ENCODE measurements at regions not wholly inside any gene's neighbourhood (a gene's known extent, or its start where the extent isn't known, plus 50 kb on each side); places are given as distances from the start of the nearest gene placed in this dataset.

DNA sequence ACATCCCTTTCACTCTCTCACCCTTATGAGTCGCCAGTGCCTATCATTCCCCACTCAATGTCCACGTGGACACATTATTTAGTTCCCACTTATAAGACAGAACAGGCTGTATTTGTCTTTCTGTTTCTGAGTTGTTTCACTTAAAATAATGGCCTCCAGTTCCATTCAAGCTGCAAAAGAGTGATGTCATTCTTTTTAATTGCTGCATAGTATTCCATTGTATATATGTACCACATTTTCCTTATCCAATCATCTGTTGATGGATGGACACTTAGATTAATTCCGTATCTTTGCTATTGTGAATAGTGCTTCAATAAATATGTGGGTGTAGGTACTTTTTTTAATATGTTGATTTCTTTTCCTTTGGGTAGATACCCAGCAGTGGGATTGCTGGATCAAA lies 79.1 kb downstream of the ZNF365 start:
- Histone ChIP-seq H3K27ac (no peak overlapping the region), H3K4me3 (no peak overlapping the region), H3K9me3 (ENCODE audit: low read depth, low read length) (no peaks in the 10 kb centered on the region), H3K9ac (ENCODE audit: insufficient read length) (no peak overlapping the region), H3K36me3 (ENCODE audit: insufficient read depth, low read length) (no peaks in the 10 kb centered on the region)
- no peak for DNase-seq (ENCODE audit: low read depth, low spot score)
- TF ChIP-seq POLR2AphosphoS5 (IDR thresholded peaks at IDR 0.05; ENCODE audit: borderline replicate concordance, low read depth, low read length) (no peak), FOXP2 (optimal IDR thresholded peaks at IDR 0.05; ENCODE audit: control extremely low read depth, extremely low read length, insufficient read depth) (no peak), EZH2 (IDR thresholded peaks at IDR 0.05) (no peak)

DNA sequence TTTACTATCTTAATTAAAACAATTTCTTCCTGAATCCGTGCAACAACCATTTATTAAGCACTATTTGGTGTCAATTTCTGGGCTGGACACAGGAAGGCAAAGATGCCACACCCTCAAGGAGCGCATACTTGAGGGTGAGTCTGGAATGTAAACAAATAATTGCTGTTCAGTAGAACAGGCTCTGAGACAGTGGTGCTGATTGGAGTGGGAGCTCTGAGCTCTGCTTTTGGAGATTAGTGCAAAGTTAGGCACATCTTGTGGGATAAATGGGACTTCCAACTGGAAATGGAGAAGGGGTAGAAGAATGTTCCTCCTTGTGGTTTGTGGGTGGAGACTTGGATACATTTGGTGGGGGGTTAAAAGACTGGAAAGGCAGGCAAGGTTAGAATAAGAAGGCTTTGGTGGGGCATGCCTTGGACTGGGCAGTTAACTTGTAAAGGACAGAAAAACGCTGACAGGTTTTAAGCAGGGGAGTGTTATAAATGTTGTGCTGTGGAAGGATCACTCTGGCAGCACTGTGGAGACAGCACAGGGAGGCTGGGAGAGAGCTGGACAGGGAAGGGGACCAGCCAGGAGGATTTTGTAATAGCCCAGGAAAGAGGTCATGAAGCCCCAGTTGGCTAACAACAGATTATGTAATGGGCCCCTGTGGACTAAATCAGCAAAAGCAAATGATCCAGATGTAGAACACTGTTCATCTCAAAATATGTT lies 80.7 kb downstream of the ZNF365 start:
- no peak overlapping the region for H3K4me3 ChIP-seq
- H3K36me3 ChIP-seq (ENCODE audit: insufficient read depth, low read length) = no peaks in the 10 kb centered on the region
- TF ChIP-seq FOXP2 (optimal IDR thresholded peaks at IDR 0.05; ENCODE audit: control extremely low read depth, extremely low read length, insufficient read depth) (no peak), POLR2AphosphoS5 (IDR thresholded peaks at IDR 0.05; ENCODE audit: borderline replicate concordance, low read depth, low read length) (no peak), EZH2 (IDR thresholded peaks at IDR 0.05) (no peak)
- DNase-seq (ENCODE audit: low read depth, low spot score) = no peak
- H3K27ac ChIP-seq = no peak overlapping the region
- no peaks in the 10 kb centered on the region for H3K9me3 ChIP-seq (ENCODE audit: low read depth, low read length)
- no peak overlapping the region for H3K9ac ChIP-seq (ENCODE audit: insufficient read length)

DNA sequence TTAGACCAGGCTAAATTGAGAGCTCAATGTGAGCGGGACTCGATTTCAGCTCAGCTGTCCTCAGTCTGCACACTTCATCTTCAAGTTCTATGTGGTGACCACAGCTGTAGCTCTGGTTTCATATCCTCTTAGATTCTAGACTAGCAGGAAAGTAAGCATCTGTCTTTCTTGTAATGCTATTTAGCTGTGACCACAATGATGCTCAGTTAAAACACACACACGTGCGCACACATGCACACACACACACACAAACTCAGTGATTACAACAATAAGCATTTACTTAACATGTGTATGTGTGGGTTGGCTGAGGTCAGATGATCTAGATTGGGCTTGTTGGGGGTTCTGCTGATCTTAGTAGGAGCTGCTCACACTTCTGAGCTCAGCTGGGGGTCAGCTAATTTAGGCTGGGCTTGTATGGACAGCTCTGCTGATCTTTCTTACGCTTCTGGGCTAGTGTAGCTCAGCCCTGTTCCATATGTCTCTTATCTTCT lies 82.5 kb downstream of the ZNF365 start:
- Histone ChIP-seq H3K36me3 (ENCODE audit: insufficient read depth, low read length) (no peaks in the 10 kb centered on the region), H3K9ac (ENCODE audit: insufficient read length) (no peak overlapping the region), H3K27ac (no peak overlapping the region), H3K4me3 (no peak overlapping the region), H3K9me3 (ENCODE audit: low read depth, low read length) (no peaks in the 10 kb centered on the region)
- DNase-seq (ENCODE audit: low read depth, low spot score) = no peak
- TF ChIP-seq POLR2AphosphoS5 (IDR thresholded peaks at IDR 0.05; ENCODE audit: borderline replicate concordance, low read depth, low read length) (no peak), EZH2 (IDR thresholded peaks at IDR 0.05) (no peak), FOXP2 (optimal IDR thresholded peaks at IDR 0.05; ENCODE audit: control extremely low read depth, extremely low read length, insufficient read depth) (no peak)

DNA sequence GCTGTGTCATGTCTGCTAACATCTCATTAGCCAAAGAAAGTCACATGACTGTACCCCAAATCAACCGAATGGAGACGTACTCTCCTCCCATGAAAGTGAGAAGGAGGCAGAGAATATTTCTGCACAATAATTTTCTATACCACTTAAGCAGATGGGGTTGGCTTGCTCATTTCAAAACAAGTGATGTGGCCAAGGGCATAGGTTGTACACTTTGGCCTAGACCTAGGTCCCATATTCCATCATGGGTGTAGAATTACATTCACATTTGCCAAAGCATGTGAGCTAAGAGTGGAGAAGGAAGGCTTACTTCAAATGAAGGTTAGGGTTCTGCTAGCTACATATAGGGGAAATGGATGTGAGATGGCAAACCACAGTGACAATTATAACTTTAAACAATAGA lies 83.0 kb downstream of the ZNF365 start:
- DNase-seq (ENCODE audit: low read depth, low spot score) = no peak
- no peak overlapping the region for H3K27ac ChIP-seq
- no peak for TF ChIP-seq EZH2 (IDR thresholded peaks at IDR 0.05)
- no peak for TF ChIP-seq POLR2AphosphoS5 (IDR thresholded peaks at IDR 0.05; ENCODE audit: borderline replicate concordance, low read depth, low read length)
- H3K9me3 ChIP-seq (ENCODE audit: low read depth, low read length) = no peaks in the 10 kb centered on the region
- H3K4me3 ChIP-seq = no peak overlapping the region
- no peaks in the 10 kb centered on the region for H3K36me3 ChIP-seq (ENCODE audit: insufficient read depth, low read length)
- no peak overlapping the region for H3K9ac ChIP-seq (ENCODE audit: insufficient read length)

DNA sequence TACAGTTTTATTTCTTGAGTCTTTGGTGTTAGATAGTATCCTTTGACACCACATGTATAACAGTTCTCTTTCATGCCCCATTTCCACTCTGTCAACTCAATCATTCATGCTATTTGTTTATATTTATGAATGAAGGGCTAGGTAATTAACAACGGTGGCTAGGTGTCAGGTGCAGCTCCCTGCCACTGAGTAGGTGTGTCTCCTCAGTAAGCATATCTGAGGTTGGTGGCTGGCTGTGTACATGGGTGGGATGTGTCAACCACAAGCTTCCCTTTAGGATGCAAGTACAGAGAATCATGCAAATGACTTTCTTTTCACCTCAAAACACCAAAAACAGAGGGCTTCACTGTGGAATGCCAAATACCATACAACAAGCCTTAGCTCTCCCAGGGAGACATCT lies 83.4 kb downstream of the ZNF365 start:
- TF ChIP-seq FOXP2 (optimal IDR thresholded peaks at IDR 0.05; ENCODE audit: control extremely low read depth, extremely low read length, insufficient read depth) = no peak
- TF ChIP-seq POLR2AphosphoS5 (IDR thresholded peaks at IDR 0.05; ENCODE audit: borderline replicate concordance, low read depth, low read length) = no peak
- no peak for TF ChIP-seq EZH2 (IDR thresholded peaks at IDR 0.05)
- H3K36me3 ChIP-seq (ENCODE audit: insufficient read depth, low read length) = no peaks in the 10 kb centered on the region
- H3K4me3 ChIP-seq = no peak overlapping the region
- DNase-seq (ENCODE audit: low read depth, low spot score) = no peak
- no peak overlapping the region for H3K9ac ChIP-seq (ENCODE audit: insufficient read length)
- H3K9me3 ChIP-seq (ENCODE audit: low read depth, low read length) = no peaks in the 10 kb centered on the region
- H3K27ac ChIP-seq = no peak overlapping the region

DNA sequence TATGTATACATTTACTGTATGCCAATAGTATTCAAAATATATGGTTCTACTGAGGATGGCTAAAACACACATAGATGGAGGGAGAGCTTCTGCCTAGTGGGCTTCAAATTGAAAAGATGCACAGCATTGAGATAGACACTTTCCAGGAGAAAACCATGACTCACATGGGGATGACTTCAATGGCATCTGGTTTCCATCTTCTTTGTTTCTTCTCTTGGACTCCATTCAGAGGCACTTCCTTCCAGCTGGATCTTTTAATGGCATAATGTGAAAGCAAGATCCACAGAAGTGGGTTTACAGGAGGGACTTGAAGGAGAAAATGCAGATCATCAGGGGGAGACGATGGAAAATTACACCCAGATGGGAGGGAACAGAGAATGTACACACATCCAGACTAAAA lies 84.9 kb downstream of the ZNF365 start:
- no peak for DNase-seq (ENCODE audit: low read depth, low spot score)
- Histone ChIP-seq H3K36me3 (ENCODE audit: insufficient read depth, low read length) (no peaks in the 10 kb centered on the region), H3K27ac (no peak overlapping the region), H3K9ac (ENCODE audit: insufficient read length) (no peak overlapping the region), H3K9me3 (ENCODE audit: low read depth, low read length) (no peaks in the 10 kb centered on the region), H3K4me3 (no peak overlapping the region)
- TF ChIP-seq EZH2 (IDR thresholded peaks at IDR 0.05) = no peak
- TF ChIP-seq FOXP2 (optimal IDR thresholded peaks at IDR 0.05; ENCODE audit: control extremely low read depth, extremely low read length, insufficient read depth) = no peak
- TF ChIP-seq POLR2AphosphoS5 (IDR thresholded peaks at IDR 0.05; ENCODE audit: borderline replicate concordance, low read depth, low read length) = no peak

DNA sequence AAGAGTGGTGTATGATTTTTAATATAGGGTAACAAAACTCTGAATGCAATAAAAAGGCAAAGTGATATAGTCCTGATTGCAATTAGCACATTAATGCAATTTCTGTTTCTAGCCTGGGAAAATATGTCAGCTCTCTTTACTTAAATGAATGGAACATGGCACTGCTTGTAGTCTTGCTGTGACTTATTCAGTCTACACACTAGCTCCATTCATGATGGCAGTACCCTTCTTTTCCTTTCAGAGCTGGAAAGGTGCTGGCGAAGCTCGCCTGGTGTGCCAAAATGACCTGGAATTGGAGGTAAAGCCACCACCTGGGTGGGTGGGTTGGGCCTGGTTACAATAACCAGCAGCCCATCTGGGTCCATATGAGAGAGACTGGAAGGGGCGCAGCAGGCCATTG lies 85.3 kb downstream of the ZNF365 start:
- Histone ChIP-seq H3K9ac (ENCODE audit: insufficient read length) (no peak overlapping the region), H3K36me3 (ENCODE audit: insufficient read depth, low read length) (no peaks in the 10 kb centered on the region), H3K9me3 (ENCODE audit: low read depth, low read length) (no peaks in the 10 kb centered on the region), H3K4me3 (no peak overlapping the region), H3K27ac (no peak overlapping the region)
- TF ChIP-seq EZH2 (IDR thresholded peaks at IDR 0.05) (no peak), POLR2AphosphoS5 (IDR thresholded peaks at IDR 0.05; ENCODE audit: borderline replicate concordance, low read depth, low read length) (no peak), FOXP2 (optimal IDR thresholded peaks at IDR 0.05; ENCODE audit: control extremely low read depth, extremely low read length, insufficient read depth) (no peak)
- DNase-seq (ENCODE audit: low read depth, low spot score) = no peak

DNA sequence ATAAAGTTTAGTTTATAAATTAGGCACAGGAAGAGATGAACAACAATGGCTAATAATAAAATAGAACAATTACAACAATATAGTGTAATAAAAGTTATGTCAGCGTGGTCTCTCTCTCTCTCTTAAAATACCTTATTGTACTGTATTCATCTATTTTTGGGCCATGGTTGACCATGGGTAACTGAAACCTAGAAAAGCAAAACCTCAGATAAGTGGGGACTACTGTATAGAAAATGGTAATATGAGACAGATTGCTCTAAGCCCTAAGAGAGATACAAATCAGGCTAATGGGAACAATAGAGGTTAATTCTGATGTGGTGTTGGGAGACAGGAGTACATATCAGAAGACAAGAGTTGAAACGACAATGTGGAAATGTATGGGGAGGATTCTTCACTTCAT lies 86.2 kb downstream of the ZNF365 start:
- Histone ChIP-seq H3K9me3 (ENCODE audit: low read depth, low read length) (no peaks in the 10 kb centered on the region), H3K9ac (ENCODE audit: insufficient read length) (no peak overlapping the region), H3K4me3 (no peak overlapping the region), H3K36me3 (ENCODE audit: insufficient read depth, low read length) (no peaks in the 10 kb centered on the region), H3K27ac (no peak overlapping the region)
- DNase-seq (ENCODE audit: low read depth, low spot score) = no peak
- TF ChIP-seq EZH2 (IDR thresholded peaks at IDR 0.05) (no peak), POLR2AphosphoS5 (IDR thresholded peaks at IDR 0.05; ENCODE audit: borderline replicate concordance, low read depth, low read length) (no peak), FOXP2 (optimal IDR thresholded peaks at IDR 0.05; ENCODE audit: control extremely low read depth, extremely low read length, insufficient read depth) (no peak)

DNA sequence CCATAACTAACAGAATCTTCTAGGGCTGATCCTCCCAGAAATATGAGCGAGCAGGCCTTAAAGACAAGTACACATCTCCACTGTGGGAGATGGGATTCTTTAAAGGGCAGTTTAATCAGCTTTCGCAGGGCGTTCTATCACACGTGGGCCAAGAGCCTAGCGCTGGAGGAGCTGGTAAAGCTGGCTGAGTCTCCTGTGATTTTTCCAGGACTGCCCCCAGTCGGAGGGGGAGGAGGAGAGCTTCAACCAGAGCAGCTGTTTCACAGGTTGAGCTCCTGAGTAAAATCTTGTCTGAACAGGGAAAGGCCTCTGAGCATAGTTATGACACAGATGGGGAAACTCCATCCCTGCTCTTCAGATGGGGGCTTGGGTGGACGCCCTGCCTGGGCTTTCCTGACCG lies 87.0 kb downstream of the ZNF365 start:
- no peaks in the 10 kb centered on the region for H3K36me3 ChIP-seq (ENCODE audit: insufficient read depth, low read length)
- DNase-seq (ENCODE audit: low read depth, low spot score) = no peak
- TF ChIP-seq EZH2 (IDR thresholded peaks at IDR 0.05) (no peak), FOXP2 (optimal IDR thresholded peaks at IDR 0.05; ENCODE audit: control extremely low read depth, extremely low read length, insufficient read depth) (no peak), POLR2AphosphoS5 (IDR thresholded peaks at IDR 0.05; ENCODE audit: borderline replicate concordance, low read depth, low read length) (no peak)
- H3K27ac ChIP-seq = no peak overlapping the region
- H3K9ac ChIP-seq (ENCODE audit: insufficient read length) = no peak overlapping the region
- no peaks in the 10 kb centered on the region for H3K9me3 ChIP-seq (ENCODE audit: low read depth, low read length)
- H3K4me3 ChIP-seq = no peak overlapping the region
